Left cardiac atrium (tissue), 4 donors: ENCODE measurements at regions not wholly inside any gene's neighbourhood (a gene's known extent, or its start where the extent isn't known, plus 50 kb on each side); places are given as distances from the start of the nearest gene placed in this dataset.
A peak's percentile ranks its signal among the peaks of the same experiment; 100 is the strongest.
"Not testable (repeated sequence)": the region's sequence is repeated elsewhere in the genome, so short reads cannot be mapped to it uniquely, and the experiment has no call there.

Source experiments
- ATAC-seq, 2 donors: fragments of 200-7000 bp; cut with Tn5 transposase; one replicate each; pipeline ENCODE4 v1.9.1; 2020; ENCODE audit warnings: mild to moderate bottlenecking in 2 of 2, moderate library complexity in 2 of 2
- DNase-seq: peaks from one replicate; pipeline ENCODE4 v3.0.0-alpha.2; 2020
- intact Hi-C, 2 donors: fragments of 100-400 bp; cut with DNase I; formaldehyde crosslinking; loops; one replicate each; pipeline versions ENCODE4 v1.14.1 to v1.15.1; 2022 to 2023
- donor health status: DM: no; HTN: yes; CAD: no.
- donor health status: DM: no; HTN: yes; CAD: no; lungs with severe emphysema.
- donor health status: DM: yes; HTN: yes; CAD: no.
- donor health status: Dilated cardiomyopathy.

DNA sequence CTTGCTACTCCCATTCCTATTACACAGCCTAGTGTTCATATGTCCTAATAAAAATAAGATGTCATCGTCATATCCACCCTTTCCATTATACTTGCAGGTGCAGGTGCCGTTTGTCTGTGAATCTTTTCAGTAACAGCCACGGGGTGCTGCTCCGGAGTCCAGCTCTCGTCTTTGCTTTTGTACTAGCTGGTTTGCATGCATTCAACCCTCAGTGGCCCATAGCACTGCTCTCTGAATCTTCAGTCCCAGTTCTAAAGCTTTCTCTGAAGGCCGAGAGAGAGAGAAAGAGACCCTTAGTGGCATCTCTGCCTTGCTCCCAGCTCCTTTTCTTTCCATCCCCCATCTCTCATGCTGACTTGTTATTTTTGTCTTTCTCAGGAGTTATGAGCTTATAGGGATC is 468.5 kb downstream of the TMEM232 start:
- ATAC-seq = no peak
- no peak for DNase-seq
- intact Hi-C loops = no loop called here

DNA sequence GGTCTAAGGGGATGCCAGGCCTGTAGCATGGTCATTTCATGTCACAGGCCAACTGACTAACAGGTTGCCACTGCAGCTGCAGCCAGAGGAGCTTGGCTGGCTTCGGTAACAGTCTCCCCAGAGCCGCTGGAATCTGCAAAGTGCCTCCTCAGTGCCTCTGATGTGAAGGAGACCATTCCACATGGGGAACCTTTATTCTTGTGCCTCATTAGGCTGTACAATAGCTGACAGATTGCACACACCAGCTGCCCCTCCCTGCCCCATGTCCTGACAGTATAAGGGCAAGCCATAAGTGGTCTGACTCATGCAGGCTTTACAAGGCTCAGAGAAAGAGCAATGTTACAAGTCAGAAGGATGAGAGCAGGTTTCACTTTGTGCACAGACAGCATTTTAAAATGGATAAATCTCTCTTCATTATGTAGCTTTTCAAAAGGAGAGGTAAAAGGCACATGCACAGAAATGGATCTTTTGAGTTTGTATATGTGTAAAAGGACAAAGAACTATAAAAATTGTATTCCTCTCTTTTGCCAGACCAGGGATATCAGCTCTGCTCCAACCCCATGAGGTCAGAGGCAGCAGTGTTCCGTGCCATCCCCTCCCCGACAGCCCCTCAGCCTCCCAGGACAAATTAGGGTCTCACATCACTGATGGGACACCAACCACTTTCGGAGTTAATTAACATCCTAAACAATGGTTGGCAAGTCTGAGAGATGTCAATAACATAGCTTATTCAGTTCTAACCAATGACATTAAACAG is 467.8 kb downstream of the TMEM232 start:
- intact Hi-C loops = no loop called here
- no peak for ATAC-seq
- DNase-seq = no peak

DNA sequence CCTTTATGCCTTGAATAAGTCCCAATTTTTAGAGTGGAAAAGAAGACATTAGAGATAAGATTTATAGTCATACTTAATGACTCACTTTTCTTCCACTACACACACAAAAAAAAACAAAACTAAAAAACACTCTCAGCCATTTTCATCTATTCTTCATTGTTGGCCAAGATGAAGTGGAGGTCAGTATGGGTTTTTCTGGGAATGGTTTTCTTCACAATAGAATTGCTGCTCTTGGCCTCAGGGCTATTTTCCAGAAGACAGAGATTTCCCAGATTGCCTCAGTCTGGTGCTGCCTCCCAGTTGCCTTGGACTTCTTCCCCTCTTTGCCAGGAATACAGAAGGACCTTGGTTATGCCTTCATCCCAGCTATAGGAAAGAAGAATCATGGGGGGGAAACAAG is 463.7 kb downstream of the TMEM232 start:
- ATAC-seq = peak in 1 of 2 donors; percentile 59
- DNase-seq = no peak
- intact Hi-C loops = no loop called here

DNA sequence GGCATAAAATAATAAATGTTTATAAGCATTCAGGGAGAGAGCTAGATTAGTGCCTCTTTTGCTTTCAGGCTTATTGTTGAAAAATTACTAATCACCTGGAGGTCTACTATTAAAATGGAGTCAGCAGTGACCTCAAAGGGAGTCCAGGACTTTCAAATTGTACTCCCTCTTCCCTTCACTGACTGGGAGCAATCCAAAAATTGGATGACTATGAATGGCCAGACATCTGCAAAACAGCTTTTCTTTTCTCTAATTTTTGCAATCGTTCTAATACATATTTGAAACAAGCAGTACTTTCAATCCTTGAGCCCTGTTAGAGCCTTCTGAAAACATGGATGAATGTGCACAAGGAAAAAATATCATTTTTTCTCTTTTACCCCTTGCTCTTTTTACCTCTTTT is 461.8 kb downstream of the TMEM232 start:
- ATAC-seq (peak in 1 of 2 donors; percentile 26), DNase-seq (no peak)
- intact Hi-C loops = no loop called here

DNA sequence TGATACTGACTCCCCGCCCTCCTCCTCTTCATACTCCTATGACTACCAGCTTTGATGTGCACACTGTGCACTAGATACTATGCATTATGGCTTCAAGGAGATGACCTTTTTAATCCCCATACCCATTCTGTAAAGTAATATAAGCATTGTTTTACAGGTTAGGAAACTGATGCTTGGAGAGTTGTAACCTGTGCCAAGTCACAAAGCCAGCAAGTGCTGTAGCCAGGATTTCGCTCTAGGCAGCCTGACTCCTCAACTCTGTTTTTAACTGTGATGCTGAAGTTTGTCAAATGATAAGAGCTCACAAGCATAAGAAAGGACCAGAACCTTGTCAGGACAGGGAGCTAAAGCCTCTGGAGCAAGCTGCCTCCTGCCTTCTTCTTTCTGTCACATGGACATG is 461.3 kb downstream of the TMEM232 start:
- intact Hi-C loops = no loop called here
- ATAC-seq (no peak), DNase-seq (no peak)

DNA sequence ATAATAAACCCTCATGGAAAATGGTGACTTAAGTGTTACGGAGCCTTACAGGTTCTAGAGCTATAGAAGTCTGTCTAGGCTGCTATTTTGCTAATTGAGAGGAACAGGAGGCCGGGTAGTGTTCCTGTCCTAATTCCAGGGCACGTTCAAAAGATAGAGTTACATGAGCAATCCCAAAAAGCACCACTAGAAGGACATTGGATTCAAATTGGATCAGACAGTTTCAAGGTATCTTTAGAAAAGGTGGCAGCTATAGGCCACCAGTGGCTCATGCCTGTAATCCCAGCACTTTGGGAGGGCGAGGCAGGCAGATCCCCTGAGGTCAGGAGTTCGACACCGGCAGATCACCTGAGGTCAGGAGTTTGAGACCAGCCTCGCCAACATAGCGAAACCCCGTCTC is 458.8 kb downstream of the TMEM232 start:
- intact Hi-C loops = no loop called here
- DNase-seq (no peak), ATAC-seq (no peak)

DNA sequence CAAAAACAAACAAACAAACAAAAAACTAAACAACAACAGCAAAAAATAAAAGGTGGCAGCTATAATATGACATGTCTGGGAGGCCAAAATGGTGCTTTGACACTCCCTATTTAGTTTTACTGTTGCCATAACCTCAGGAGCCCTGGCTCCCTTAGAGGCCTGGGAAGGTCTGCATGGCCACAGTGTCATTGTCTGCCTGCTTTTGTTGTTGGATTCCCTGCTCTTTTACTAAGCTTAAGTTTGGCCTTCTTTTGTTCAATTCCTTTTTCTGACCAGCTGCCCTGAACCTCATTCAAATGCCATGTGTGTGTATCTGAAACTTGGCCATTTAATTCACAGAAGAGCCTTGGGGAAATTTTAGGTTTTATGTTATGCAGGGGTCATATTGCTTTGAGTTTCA is 458.2 kb downstream of the TMEM232 start:
- no peak for ATAC-seq

DNA sequence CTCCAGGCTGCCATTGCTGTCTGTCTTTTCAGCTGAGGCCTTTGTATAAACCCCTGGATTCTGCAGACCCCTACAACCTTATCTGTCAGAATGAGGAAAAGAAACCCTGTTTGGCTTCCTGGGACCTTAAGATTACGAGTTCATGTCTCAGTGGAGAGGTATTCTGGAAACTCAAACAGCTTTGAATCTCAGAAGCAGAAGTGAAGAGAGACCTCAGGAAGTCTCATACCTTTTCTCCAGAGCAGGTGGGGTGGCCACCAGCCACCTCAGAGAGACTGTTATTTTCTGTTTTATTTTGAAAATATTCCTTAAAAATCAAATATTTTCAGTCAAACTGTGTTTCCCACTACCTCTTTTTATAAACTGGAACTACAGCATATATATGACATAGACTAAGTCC is 457.5 kb downstream of the TMEM232 start:
- DNase-seq = no peak
- intact Hi-C loops = no loop called here
- ATAC-seq = no peak

More for the DNA sequence above, 458.2 kb downstream of the TMEM232 start:
- no peak for DNase-seq
- intact Hi-C loops = no loop called here

DNA sequence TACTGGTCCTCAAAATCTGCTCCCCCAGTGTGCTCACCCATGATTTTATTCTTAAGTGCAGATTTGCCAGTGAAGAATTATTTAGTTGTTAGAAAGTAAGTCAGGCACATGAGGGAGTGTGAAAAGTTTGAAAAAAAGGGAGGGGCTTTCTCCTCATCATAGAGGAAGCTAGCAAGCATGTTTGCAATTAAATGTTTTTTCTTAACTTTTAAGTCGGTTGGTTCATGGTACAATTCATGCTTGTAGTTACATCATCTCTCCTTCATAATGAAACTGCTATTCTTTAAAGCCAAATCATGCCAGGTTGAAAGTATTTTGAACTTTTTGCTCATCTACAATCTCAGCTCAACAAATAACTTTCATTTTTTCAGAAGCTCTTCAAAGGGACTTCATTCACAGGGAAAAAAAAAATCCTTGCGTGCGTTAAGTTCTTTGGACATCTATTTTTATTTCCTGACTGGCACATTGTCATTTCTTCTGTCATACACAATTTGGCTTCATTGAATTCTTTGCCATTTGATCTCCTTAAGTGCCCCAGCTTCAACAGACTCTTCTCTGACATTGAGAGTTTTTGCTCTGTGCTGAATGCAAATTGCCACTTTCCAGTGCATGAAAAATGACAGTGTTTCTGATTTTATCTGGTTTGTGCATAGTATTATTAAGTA is 456.9 kb downstream of the TMEM232 start:
- DNase-seq (no peak), ATAC-seq (no peak)
- intact Hi-C loops = no loop called here

DNA sequence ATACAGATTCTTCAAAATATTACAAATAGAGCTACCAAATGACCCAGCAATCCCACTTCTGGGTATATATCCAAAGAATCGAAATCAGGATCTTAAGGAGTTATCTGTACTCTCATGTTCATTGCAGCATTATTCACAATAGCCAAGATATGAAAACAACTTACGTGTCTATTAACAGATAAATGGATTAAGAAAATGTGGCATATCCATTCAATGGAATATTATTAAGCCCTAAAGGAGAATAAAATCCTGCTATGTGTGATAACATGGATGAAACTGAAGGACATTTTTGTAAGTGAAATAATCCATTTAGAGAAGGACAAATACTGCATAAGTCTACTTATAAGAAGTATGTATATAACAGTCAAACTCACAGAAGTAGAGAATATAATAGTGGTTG is 450.6 kb downstream of the TMEM232 start:
- intact Hi-C loops = no loop called here
- no peak for DNase-seq
- no peak for ATAC-seq

DNA sequence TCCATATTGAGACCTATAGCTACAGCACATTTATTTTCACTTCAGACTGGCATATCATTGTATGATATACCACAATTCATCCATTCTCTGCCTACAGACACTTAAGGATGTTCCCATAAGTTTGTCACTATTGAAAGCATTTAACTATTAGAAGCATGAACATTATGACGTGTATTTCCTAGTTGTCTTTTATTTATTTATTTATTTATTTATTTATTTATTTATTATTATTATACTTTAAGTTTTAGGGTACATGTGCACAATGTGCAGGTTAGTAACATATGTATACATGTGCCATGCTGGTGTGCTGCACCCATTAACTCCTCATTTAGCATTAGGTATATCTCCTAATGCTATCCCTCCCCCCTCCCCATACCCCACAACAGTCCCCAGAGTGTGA is 448.0 kb downstream of the TMEM232 start:
- DNase-seq, intact Hi-C loops: not testable (repeated sequence)

DNA sequence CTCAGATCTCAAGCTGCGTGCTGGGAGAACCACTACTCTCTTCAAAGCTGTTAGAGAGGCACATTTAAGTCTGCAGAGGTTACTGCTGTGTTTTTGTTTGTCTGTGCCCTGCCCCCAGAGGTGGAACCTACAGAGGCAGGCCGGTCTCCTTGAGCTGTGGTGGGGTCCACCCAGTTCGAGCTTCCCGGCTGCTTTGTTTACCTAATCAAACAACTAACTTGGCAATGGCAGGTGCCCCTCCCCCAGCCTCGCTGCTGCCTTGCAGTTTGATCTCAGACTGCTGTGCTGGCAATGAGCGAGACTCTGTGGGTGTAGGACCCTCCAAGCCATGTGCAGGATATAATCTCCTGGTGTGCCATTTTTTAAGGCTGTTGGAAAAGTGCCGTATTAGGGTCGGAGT is 442.4 kb downstream of the TMEM232 start:
- intact Hi-C loops, ATAC-seq: not testable (repeated sequence)

More for the DNA sequence above, 448.0 kb downstream of the TMEM232 start:
- not testable (repeated sequence) for ATAC-seq

DNA sequence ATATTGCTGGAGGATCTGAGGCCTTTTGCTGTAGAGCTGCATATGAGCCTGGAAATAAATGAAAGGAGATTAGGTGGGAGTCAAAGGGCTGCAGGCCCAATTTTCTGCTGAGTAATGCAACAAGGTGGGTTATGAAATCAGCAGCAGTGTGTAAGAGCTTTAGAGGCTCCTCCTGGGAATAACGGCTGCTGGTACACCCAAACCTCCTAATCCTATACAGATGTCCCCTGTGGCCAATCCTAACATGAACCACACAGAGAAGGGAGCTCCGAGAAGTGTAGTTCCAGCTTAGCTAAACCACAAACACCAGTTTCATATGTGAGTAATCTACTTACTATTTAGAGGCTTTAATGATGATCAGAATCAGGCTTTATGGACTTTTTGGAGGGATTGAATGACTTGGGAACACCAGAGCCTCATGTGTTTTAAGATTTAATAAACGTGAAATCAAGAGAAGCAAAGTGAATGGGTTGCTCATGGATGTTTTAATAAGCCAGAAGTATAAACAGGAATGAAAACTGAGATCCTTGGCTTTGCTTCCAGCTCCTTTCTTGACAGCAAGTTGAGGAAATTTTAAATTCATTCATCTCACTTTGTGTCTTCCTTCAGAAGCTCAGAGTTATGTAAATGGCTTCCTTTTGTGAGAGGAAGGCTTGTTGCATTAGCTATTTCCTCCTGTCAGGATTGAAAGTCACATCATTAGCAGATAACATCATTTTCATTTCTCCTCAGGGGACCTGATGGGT is 437.5 kb downstream of the TMEM232 start:
- intact Hi-C loops = no loop called here
- no peak for DNase-seq
- ATAC-seq = no peak

More for the DNA sequence above, 442.4 kb downstream of the TMEM232 start:
- DNase-seq = not testable (repeated sequence)

DNA sequence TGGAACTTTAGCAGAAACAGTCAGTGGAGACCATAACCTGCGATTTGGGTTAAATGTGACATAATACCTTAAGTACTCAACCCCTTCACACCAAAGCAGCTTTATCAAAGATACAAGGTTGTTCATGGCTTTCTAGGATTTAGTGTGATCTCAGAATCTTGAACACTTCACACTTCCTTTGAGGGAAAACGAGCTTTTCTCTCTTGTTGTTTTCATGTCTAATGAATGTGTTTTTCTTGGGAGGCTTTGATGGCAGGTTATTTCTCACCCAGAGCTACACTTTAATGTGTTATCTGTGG is 437.0 kb downstream of the TMEM232 start:
- intact Hi-C loops = no loop called here
- DNase-seq (no peak), ATAC-seq (no peak)

DNA sequence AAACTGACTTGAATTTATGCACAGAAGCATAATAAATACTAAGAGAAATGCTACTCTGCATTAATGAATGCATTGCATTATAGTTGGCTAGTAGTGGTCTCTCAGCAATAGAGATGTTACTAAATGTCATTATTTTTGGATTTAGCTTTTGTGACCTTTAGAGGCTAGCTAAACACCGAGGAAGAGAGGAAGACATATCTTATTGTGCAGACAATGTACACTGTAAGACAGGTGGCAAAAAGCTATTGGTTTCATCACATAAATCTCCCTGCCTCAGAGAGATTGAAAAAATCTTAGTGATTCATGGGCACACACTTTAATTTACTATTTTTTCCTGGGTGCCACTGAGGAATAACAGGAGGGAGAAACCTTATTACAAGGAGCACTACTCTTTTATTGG is 435.9 kb downstream of the TMEM232 start:
- intact Hi-C loops = no loop called here
- ATAC-seq = no peak
- DNase-seq = no peak

DNA sequence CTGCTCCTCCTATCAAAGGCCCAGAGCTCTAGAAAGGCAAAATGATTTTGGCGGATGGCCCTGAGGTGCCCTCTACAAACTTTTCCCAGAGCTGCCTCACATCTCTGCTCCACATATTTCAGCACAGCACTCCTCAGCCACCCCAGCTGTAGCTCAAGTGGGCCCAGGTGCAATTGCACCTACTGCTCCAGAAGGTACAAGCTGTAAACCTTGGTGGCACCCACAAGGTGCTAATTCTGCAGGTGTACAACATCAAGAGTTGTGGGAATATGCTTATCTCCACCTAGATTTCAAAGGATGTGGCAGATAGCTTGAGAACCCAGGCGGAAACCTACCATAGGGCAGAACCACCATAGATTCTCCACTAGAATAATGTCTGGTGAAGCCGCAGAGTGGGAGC is 432.2 kb downstream of the TMEM232 start:
- DNase-seq = no peak
- intact Hi-C loops = no loop called here
- ATAC-seq = no peak

DNA sequence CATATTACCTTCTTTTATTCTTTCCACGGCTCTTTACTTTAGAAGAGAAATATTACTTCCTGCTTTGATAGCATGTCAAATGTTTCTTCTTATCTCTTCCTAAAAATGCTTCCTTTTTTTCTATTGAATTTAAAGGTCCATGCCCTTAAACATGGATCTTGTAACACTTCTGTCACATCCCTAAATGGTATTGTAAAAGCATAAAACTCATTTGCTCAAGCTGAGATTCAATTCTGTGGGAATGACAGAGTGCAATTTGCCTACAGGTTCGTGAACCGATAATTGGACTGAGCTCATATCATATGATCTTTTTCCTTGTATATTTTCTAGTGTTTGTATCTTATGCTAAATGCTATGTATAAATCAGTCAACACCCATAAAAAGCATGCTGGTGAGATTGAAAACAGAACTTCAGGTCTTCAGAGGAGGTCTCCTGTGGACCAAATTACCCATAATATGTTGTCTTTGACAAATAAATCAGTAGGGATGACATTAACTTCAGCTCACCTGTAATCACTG is 429.3 kb downstream of the TMEM232 start:
- ATAC-seq (no peak), DNase-seq (no peak)
- intact Hi-C loops = no loop called here

DNA sequence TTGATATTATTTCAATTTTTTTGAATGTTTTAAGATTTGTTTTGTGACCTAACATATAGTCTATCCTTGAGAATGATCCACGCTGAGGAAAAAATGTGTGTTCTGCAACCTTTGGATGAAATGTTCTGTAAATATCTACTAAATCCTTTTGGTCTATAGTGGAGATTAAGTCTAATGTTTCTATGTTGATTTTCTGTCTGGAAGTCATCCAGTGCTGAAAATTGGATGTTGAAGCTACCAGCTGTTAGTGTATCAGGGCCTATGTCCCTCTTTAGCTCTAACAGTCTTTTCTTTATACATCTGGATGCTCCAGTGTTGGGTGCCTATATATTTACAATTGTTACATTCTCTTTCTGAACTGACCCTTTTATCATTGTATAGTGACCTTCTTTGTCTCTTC is 422.3 kb downstream of the TMEM232 start:
- DNase-seq (no peak), ATAC-seq (no peak)
- intact Hi-C loops = no loop called here

DNA sequence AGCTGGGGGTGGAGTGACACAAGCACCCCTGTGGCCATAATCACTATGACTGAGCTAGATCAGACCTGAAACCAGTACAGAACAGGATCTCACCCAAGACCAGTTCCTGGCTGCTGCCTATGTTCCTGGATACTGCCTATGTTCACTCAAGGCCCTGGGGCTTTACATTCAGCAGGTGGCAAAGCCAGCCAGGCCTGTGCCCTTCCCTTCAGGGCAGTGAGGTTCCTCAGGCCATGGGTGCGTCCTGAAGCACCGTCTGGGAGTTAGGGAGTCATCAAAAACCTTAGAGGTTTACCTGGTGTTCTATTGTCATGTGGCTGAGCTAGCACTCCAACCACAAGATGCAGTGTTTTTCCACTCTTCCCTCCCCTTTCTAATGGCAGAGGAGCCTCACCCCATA is 419.8 kb downstream of the TMEM232 start:
- DNase-seq (no peak), ATAC-seq (no peak)
- intact Hi-C loops = no loop called here

DNA sequence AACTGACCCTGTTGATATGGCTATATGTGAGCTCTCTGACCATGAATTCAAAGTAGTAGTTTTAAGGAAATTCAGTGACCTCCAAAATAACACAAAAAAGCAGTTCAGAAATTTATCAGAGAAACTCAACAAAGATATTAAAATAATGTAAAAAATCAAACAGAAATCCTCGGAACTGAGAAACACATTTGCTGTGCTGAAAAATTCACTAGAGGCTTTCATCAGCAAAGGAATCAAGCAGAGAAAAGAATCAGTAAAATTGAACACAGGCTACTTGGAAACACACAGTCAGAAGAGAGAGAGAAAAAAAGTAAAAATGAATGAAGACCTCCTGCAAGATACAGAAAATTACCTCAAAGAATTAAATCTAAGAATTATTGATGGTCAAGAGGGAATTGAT is 417.2 kb downstream of the TMEM232 start:
- ATAC-seq = no peak

More for the DNA sequence above, 417.2 kb downstream of the TMEM232 start:
- no peak for DNase-seq
- intact Hi-C loops = no loop called here
